ENCODE measurements at regions not wholly inside any gene's neighbourhood (a gene's known extent, or its start where the extent isn't known, plus 50 kb on each side); places are given as distances from the start of the nearest gene placed in this dataset.

DNA sequence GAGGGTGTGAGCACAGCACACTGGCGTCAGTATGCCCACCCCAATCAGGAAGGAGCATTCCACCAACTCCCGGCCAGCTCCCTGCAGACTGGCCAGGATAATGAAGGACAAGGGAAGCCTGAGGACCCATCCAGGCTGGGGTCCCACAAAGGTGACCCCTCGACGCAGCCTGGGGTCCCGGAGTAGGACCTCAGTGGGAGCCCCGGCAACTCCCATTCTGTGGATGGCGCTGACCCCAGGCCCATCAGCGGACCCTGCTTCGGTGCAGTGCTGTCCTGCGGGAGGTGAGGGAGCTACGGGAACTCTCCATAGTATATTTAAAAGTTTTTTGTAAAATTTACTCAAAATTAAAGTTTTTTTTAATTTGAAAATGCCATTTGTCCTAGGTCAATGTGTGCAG lies 137.7 kb upstream of the NKX1-1 start:
- intact Hi-C loops (cut with micrococcal nuclease) = no loop called here

DNA sequence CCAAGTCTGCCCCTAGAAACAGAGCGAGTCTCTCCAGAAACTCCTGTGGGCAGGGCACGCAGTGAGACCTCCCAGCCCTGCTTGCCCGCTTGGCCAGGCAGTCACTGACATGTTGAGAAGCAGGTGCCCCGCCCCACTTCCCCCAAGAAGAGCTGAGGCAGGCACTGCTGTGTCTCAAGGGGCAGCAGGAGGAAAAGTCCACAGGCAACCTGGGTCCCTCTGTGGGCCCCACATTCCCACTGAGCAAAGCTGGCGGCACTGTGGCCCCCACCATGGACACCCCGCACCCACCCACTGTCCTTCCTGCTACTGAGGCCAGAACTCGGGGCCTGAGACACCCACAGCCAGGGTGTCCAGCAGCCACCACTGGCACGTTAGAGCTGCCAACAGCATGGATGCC lies 137.3 kb upstream of the NKX1-1 start:
- intact Hi-C loops (cut with micrococcal nuclease) = no loop called here

DNA sequence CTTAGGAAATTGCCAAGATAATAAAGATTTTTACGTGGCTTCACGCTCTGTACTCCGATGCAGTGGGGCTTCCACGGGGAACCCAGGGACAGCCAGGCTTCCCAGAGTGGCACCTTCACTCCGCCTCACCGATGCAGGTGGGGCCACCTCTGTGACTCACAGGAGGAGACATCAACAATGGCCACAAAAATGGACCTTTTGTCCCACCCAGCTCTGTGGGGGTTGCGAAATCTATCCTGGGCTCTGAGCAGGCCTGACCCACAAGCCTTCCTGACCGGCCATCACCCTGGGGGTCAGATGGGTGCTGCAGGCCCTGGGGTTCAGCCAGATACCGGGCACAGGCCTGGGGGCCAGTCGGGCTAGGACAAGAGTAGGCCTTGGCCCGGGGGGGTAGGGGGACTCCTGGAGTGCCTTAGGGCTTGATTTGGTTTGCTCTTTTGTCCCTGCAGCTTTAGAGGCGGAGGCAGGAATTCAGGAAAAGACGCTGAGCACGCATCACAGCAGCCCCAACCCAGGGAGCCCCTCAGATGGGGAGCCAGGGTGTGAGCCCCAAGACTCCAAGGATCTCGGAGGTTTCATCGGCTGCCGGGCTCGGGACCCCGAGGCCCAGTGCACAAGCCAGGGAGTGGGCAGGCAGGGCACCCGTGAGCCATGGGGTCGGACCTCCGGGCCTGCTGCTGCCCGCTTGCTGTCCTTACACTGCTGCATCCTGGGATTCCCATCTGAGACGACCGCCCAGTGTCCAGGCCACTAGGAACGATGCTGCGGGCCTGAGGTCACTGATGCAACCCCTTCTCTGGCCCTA lies 136.5 kb upstream of the NKX1-1 start:
- intact Hi-C loops (cut with micrococcal nuclease) = no loop called here

DNA sequence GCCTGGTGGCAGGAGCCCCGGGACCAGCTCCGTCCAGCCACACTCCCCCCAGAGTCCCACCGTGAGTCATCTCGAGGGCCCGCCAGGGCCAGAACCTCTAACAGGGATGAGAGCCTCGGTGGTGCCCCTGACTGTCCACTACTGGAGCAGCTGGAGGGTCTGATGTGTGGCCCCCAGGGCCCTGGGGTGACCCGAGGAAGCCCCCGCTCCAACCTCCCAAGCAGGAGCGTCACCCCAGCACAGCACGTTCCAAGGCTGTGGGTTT lies 135.9 kb upstream of the NKX1-1 start:
- intact Hi-C loops (cut with micrococcal nuclease) = no loop called here

DNA sequence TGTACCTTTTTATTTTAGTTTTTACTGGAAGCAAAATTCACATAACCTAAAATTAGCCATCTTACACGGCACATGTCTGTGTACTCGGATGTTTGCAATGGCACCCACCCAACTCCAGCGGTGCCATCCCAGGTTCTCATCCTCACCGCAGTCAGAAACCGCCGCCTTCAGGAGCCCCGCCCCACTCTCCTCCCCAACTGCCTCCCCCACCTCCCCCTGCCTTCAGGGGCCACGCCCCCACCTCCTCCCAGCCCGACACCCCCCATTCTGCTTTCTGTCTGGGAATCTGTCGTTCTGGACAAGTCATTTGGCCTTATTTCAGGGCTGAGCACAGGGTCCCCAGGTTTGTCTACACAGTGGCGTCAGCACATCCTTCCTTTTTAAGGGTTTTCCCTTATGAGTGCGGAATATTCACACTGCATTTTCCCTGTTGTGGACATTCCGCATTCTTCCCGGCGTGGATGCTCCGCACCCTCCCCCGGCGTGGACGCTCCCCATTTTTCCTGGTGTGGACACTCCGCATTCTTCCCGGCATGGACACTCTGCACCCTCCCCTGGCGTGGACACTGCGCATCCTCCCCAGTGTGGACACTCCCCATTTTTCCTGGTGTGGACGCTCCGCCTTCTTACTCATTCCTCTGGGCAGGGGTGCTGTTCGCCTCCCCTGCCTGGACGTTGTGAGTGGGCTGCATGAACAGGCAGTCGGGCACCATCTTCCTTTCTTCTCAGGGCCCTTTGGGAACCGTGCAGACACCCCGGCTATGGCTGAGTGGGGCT lies 135.4 kb upstream of the NKX1-1 start:
- intact Hi-C loops (cut with micrococcal nuclease) = no loop called here

DNA sequence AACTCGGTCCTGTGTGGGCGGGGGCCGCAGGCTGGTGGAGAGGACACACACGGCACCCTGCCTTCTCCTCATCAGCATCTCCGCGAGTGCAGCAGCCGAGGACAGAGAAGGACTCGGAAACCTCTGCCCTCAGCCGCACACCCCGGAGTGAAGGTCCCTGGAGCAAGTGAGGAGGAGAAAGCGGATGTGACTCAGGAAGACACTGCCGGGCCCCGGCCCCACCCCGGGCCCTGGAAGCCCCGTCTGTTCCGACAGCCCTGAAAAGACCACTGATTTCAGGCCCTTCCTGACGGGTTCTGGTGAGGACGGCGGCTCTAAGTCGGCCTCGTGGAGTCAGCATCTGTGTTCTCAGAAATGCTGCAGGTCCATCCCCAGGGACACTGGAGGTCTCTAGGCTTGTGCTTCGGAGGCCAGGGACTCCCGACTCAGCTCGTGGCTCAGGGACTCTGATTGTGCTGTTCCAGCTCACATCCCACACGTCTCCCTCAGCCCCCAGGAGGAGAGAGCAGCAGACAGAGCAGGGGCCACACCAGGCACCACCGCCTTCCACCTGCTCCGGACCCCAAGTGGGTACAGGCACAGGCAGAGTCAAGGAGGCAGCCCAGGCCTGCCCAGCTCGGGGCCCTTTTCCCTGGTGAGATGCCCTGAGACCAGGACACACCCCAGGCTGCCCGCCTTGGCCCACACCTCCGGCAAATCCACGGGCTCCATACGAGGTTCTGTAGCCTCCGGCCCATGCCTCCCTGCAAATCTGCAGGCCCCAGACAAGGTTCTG lies 134.5 kb upstream of the NKX1-1 start:
- intact Hi-C loops (cut with micrococcal nuclease) = no loop called here

DNA sequence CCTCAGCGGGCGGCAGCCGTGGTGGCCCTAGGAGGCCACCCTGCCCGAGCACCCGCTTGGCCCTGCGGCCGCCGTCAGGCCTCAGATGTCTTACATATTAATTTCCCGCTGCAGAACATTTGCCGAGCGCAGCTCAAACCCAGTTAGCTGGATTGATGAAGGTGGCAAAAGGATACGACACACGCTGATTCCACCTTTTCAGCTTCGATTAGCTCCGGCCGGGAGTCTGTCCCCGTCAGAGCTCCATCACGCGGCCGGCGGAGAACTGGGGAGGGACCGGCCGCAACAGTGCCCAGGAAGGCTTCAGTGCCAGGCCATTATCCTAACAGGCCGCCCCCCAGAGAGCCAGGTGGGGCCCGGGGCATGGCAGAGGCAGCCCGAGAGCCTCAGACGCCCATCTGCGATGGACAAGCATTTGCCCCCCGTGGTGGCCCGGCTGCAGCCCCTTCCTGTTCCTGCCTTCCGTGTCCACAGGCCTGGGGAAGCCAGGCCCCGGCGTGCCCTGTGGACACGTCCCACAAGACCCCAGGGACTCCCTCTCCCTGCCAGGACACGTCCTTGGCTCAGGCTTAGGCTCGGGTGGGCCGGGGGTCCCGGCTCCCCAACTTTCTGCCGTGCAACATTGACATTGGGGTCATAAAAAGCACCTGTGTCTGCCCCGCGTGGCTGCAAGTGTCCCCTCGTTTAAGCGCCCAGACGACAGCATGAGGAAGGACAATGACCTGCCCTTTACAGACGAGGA lies 133.8 kb upstream of the NKX1-1 start:
- intact Hi-C loops (cut with micrococcal nuclease) = no loop called here

DNA sequence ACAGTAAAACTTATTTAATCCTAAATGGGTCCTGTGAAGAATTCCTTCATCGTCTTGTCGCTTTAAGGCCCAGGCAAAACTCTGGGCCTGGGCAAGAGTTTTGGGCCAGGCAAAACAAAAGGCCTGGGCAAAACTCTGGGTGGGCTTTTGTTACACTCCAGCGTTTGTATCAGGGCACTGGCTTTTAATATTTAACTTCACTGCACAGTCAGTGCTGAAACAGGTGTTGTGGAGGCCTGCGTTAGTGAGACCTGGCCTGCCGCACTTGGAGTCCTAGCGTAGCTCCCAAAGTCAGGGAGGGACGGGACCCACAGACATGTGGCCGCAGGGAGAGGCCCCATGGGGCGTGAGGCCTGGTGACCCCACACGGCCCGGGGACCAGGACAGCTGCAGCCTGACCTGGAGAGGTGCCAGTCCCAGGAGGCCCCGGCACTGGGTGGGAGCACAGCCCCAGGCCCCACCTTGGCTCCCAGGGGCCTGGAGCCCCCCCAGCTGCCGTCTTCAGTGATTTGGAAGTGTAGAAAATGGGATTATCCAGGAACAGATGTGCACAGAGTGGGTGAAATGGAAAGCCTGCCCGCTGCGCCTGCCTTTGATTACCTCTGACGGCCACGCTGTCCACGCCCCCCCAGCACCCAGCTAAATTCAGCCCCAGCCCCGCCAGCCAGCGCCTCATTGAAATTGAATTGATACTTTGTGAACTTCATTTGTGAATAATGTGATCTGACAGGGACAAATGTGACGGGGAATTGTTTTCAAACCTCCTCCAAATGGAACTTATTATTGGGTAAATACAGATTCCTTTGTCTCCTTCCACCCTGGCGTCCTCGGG lies 132.9 kb upstream of the NKX1-1 start:
- intact Hi-C loops (cut with micrococcal nuclease) = no loop called here

DNA sequence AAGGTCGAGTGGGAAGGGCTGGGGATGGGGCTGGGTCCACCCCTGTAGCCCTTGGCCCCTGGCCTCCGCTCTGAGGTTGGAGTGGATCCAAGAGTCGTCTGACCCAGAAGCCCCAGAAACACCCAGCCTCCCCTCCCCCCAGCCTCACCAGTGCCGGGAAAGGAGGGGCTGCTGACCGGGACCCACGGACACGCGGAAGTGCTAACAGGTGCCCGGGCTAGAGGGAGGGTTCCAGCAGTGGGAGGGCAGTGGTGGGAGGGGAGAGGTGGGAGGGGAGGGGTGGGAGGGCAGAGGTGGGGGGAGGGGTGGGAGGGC lies 131.8 kb upstream of the NKX1-1 start:
- intact Hi-C loops (cut with micrococcal nuclease) = no loop called here

DNA sequence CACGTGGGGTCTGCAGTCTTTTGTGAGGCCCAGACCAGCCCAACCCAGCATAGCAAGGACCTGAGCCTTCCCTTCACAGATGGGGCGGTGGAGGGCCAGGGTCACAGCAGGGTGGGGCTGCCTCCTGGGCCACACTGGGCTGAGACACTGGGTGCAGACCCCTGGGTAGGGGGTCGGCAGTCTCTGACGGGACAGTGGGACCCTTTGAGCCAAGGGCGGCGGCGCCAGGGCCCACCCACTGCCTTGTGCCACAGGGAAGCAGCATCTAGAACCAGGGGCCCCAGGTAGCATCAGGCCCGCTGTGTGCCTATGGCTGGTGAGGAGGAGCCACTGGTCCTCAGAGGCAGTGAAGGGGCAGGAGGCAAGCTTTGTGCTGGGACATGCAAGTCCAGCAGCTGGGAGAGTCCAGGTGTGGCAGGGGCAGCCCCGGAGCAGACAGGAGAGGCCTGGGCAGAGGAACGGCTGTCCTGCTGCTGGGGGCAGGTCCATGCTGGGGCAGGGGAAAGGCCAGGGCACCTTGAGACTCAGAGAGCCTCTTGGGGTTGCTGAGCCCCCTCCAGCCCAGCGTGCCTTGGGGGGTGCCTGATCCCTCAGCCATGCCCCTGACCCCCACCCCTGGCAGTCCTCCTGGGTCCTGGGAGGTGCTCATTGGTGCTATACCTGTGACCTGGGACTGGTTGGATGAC lies 131.3 kb upstream of the NKX1-1 start:
- intact Hi-C loops (cut with micrococcal nuclease) = no loop called here

DNA sequence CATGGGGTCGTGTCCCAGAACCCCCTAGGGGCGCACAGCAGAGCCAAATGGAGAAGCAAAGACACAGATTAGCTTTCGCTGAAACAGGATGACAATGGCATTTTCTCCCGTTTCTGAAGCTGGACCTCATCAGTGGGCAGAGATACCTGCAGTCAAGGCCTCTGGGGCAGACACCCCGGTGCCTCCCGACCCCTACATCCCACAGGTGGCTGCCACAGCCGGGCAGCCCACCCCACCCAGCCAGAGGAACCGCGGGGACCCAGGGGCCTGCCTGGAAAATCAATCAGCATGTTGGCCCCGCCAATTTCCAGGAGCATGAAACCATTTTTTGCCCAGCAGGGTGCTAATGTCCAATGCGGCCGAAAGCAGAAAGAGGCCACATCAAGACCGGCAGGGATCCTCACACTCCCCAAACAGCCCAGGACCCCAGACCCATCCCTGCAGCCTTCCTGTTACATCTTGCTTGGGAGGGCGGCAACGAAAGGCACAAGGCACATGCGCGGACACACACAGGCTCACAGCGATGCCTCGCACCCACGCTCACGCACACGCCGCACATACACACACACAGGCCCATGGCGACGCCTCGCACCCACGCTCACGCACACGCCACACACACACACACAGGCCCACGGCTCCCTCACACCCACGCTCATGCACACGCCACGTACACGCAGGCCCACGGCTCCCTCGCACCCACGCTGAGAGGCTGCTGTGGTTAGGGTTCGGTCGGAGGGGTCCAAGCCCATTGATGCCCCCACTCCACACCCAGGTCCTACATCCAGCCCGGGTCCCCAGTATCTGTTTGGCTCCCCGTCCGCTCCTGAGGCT lies 130.6 kb upstream of the NKX1-1 start:
- intact Hi-C loops (cut with micrococcal nuclease) = no loop called here

DNA sequence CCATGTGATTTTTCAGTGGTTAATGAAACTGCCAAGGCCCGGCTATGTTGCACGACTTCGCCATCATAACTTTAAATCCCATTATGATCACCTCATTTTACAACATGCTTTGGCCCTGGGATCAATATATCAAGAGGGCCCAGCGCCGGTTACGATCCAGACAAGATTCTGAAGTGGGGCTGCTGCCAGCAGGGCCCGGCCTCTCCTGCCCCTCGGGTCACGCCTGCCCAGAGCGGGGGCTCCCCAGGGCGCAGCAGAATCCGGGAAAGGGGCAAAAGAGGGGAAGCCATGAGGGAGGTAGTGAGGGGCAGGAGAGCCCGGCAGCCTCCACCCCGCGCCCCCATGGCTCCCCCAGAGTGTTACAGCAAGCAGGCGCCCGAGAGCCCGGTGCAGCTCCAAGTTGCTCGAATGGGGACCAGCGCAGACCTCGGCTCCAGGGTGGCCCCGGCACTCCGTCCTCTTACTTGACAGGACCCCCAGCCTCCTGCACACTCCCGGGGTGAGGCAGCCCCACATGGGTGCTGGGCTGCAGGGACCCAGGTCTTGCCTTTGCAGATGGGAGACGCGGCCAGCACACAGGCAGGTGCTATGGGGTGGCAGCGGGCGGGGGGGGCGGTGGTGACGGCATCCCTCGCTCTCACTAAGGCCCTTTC lies 129.8 kb upstream of the NKX1-1 start:
- intact Hi-C loops (cut with micrococcal nuclease) = no loop called here

DNA sequence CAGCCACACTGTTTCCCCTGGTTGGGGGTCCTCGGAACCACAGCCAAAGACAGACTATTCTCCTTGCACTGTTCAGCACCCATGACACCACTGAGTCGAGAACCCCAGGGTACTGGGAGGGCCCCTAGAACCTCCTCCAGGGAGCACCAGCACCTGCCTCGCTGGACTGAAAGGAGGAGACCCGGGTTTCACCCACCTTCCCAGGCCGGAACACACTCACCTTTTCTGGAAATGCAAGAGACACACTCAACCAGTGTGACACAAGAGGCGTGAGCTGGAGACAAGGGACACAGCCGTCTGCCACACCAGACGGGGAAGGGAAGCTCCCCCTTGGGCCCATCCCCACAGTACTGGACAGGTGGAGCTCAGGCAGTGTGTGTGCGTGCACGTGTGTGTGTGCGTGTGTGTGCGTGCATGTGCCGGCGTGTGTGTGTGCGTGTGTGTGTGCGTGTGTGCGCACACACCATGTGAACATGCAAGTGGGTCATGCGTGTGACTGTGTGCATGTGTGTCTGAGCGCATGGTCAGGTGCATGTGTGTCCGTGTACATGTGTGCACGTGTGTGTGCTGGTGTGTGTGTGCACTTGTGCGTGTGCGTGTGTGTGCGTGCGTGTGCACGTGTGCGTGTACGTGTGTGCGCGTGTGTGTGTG lies 128.8 kb upstream of the NKX1-1 start:
- intact Hi-C loops (cut with micrococcal nuclease) = no loop called here

DNA sequence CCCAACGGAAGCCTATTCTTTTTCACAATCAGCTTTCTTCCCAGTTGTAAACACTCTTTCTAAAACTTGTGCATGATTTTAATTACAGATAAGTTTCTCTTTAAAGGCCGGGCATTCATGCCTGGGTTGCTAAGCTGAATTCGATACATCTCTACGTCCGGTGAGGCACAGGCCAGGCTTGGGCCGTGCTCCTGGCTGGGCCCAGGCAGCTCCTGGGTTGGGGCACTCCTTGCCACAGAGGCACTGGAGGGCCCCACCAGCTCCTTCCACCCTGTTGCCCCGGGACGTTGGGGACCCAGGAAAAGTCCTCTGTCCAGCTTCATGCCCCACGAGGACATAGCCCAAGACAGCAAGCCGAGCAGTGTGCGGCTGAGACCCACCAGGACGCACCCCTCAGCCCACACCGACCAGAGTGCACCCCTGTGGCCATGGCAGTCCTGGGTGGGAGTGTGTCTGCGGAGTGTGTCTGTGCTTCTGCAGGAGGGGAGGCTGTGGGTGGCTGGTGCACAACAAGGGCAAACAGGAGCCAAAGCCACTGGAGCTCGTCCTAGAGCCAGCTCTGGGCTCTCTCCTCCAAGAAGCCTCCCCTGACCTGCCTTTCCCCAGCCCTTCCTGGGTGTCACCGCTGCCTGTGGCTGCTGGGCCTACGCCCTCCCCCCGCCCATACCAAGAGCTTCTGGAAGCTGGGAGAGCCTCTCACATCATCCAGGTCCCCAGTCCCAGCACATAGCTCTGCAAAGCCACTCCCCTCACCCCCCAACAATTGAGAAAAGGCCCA lies 128.0 kb upstream of the NKX1-1 start:
- intact Hi-C loops (cut with micrococcal nuclease) = no loop called here

DNA sequence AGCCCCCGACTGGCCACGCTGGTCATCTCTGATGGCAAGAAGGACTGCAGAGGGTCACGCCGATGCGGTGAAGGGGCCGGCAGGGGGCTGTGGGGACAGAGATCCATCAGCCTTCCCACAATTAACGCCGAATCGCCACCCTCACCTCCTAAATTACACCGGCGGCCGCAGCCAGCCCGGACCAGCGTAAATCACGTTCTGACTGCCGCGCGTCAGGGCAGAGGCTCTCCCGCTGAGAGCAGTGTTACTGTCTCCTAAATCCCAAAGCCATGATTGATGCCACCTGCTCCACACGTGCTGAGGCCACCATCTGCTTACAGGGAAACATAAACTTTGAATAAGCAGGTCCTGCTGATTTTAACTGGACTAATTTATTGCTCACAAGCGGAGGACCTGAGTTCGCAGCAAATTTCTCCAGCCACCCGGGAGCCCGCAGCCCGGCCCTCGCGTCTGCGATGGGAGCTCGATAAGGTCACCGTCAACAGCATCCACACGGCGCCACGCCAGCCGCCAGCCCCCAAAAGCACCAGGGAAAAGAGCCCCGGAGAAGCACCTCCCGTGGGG lies 127.3 kb upstream of the NKX1-1 start:
- intact Hi-C loops (cut with micrococcal nuclease) = no loop called here

DNA sequence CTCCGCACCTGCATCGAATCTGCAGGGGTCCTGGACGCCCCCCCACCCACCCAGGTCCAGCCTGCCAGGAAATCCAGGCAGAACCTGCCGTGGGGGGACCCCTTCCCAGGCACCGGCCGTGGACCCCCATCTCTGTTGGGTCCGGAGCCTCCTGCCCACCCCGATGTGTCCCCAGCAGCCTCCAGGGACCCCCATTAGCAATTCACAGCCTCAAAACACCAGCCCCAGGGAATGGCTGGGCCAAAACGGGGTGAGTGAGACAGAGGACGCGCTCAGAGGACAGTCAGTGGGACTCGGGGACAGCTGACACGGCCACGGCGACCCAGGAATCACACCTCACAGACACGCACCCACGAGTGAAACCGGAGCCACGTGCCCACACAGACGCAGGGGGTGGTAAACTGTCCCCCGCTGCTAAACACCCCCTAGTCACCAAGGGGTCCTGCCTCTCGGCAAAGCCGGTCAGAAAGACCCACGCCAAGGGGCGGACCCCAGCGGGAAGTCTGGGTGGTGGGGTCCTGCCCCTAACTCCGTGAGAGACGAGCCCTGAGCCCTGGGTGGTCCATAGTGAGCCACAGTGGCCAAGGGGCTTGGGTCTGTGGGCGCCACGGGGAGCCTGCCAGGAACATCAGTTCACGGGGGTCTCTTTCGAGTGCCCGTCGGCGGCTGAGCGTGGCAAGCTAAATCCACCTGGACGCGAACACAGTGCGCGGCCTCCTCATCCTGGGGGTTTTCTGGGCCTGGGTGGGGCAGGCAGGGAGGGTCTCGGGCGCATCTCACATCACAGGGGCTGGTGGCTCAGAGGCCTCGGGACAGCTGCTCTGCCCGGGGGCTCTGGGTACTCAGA lies 126.5 kb upstream of the NKX1-1 start:
- intact Hi-C loops (cut with micrococcal nuclease) = no loop called here

Measured in T-helper 1 cell treated with Interleukin-12 subunit alpha and Interleukin-12 subunit beta and Interleukin-4 antibody, amounts not matched to agents 30 ng/mL and 1 ng/mL, for 36 hours (primary cell).